ENCODE measurements at regions not wholly inside any gene's neighbourhood (a gene's known extent, or its start where the extent isn't known, plus 50 kb on each side); places are given as distances from the start of the nearest gene placed in this dataset.
"Not testable (repeated sequence)": the region's sequence is repeated elsewhere in the genome, so short reads cannot be mapped to it uniquely, and the experiment has no call there.

DNA sequence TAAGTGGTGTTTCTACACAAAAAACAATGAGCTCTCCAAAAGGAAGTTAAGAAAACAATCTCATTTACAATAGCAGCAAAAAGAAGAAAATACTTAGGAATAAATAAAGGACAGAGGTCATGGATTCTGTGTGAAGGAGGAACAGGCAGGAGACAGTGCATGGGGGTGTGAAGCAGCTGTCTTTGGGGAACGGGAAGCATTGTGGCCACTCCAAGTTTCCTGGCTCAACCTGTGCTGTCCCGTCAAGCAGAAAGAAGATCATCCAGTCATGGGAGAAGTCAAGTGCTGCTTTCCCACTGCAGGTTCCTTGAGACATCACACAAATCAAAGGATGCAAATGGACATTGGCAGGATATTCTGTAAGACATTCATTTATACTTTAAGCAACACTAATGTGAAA lies 66.1 kb upstream of the MAML3 start:
- H3K79me2 ChIP-seq (ENCODE audit: insufficient read depth, low read length), result no peaks in the 10 kb centered on the region
- H3K27ac ChIP-seq (ENCODE audit: low read length), result no peak overlapping the region
- H2AFZ ChIP-seq (ENCODE audit: low read depth, low read length), result no peak overlapping the region
- H3K36me3 ChIP-seq (ENCODE audit: insufficient read depth, low read length), result no peaks in the 10 kb centered on the region
- no peaks in the 10 kb centered on the region for H3K4me1 ChIP-seq (ENCODE audit: insufficient read depth, low read length)
- H3K9me3 ChIP-seq (ENCODE audit: insufficient read depth, low read length, severe bottlenecking), result no peaks in the 10 kb centered on the region
- TF ChIP-seq, protein P1, sequence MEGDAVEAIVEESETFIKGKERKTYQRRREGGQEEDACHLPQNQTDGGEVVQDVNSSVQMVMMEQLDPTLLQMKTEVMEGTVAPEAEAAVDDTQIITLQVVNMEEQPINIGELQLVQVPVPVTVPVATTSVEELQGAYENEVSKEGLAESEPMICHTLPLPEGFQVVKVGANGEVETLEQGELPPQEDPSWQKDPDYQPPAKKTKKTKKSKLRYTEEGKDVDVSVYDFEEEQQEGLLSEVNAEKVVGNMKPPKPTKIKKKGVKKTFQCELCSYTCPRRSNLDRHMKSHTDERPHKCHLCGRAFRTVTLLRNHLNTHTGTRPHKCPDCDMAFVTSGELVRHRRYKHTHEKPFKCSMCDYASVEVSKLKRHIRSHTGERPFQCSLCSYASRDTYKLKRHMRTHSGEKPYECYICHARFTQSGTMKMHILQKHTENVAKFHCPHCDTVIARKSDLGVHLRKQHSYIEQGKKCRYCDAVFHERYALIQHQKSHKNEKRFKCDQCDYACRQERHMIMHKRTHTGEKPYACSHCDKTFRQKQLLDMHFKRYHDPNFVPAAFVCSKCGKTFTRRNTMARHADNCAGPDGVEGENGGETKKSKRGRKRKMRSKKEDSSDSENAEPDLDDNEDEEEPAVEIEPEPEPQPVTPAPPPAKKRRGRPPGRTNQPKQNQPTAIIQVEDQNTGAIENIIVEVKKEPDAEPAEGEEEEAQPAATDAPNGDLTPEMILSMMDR (IDR thresholded peaks at IDR 0.05; ENCODE audit: borderline replicate concordance, extremely low read depth, low read length, poor library complexity, severe bottlenecking), result no peak
- no peak for TF ChIP-seq EZH2 (IDR thresholded peaks at IDR 0.05; ENCODE audit: borderline replicate concordance, low read depth, low read length, severe bottlenecking)
- ATAC-seq (ENCODE audit: insufficient read depth, low read depth) (no peak), DNase-seq (no peak)
- no peaks in the 10 kb centered on the region for H4K20me1 ChIP-seq (ENCODE audit: insufficient read depth, low read length)
- no peak overlapping the region for H3K4me3 ChIP-seq (ENCODE audit: low read depth in 1 of 2, low read length in 2 of 2)
- H3K9ac ChIP-seq (ENCODE audit: low read depth, low read length), result no peak overlapping the region
- H3K4me2 ChIP-seq (ENCODE audit: insufficient read depth, low read length), result no peak overlapping the region
- no peaks in the 10 kb centered on the region for H3K27me3 ChIP-seq (ENCODE audit: insufficient read depth, low read length, poor library complexity)

DNA sequence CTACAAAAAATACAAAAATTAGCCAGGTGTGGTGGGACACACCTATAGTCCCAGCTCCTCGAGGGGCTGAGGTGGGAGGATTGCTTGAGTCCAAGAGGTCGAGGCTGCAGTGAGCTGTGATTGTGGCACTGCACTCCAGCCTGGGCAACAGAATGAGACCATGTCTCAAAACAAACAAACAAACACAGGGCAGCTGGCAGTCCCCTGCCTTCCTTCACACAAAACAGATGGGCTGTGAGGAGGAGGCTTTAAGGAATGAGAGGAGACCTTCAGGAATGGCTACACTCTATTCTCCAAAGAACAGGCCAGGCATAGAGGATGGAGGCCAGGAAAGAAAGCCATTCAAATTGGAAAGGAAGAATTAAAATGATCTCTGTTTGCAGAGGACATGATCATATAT lies 65.6 kb upstream of the MAML3 start:
- H3K9ac ChIP-seq (ENCODE audit: low read depth, low read length), result no peak overlapping the region
- no peaks in the 10 kb centered on the region for H3K4me1 ChIP-seq (ENCODE audit: insufficient read depth, low read length)
- no peak for TF ChIP-seq EZH2 (IDR thresholded peaks at IDR 0.05; ENCODE audit: borderline replicate concordance, low read depth, low read length, severe bottlenecking)
- TF ChIP-seq, protein P1 (IDR thresholded peaks at IDR 0.05; ENCODE audit: borderline replicate concordance, extremely low read depth, low read length, poor library complexity, severe bottlenecking), result no peak
- H3K79me2 ChIP-seq (ENCODE audit: insufficient read depth, low read length), result no peaks in the 10 kb centered on the region
- DNase-seq (no peak), ATAC-seq (ENCODE audit: insufficient read depth, low read depth) (no peak)
- no peaks in the 10 kb centered on the region for H4K20me1 ChIP-seq (ENCODE audit: insufficient read depth, low read length)
- no peak overlapping the region for H3K4me3 ChIP-seq (ENCODE audit: low read depth in 1 of 2, low read length in 2 of 2)
- no peak overlapping the region for H3K27ac ChIP-seq (ENCODE audit: low read length)
- H3K36me3 ChIP-seq (ENCODE audit: insufficient read depth, low read length), result no peaks in the 10 kb centered on the region
- H3K9me3 ChIP-seq (ENCODE audit: insufficient read depth, low read length, severe bottlenecking), result no peaks in the 10 kb centered on the region
- H3K4me2 ChIP-seq (ENCODE audit: insufficient read depth, low read length), result no peak overlapping the region
- H2AFZ ChIP-seq (ENCODE audit: low read depth, low read length), result no peak overlapping the region
- H3K27me3 ChIP-seq (ENCODE audit: insufficient read depth, low read length, poor library complexity), result no peaks in the 10 kb centered on the region

DNA sequence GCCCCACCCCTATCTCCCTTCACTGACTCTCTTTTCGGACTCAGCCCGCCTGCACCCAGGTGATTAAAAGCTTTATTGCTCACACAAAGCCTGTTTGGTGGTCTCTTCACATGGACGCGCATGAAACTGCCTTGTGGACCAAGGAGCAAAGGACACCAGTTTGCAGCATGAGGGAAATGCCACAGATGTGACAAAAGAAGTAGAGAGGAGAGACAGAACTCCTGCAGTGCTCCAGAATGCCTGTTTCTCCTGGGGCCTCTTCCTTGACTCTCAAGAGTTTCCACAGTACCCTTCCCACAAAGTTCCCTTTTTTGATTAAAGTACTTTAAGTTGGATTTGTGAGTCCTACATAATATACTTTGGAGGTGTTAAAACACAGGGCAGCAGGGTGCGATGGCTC lies 65.1 kb upstream of the MAML3 start:
- ATAC-seq (ENCODE audit: insufficient read depth, low read depth); DNase-seq; H4K20me1 ChIP-seq (ENCODE audit: insufficient read depth, low read length); H3K4me3 ChIP-seq (ENCODE audit: low read depth in 1 of 2, low read length in 2 of 2); H2AFZ ChIP-seq (ENCODE audit: low read depth, low read length); H3K4me2 ChIP-seq (ENCODE audit: insufficient read depth, low read length); H3K9ac ChIP-seq (ENCODE audit: low read depth, low read length); H3K9me3 ChIP-seq (ENCODE audit: insufficient read depth, low read length, severe bottlenecking); H3K27ac ChIP-seq (ENCODE audit: low read length); H3K27me3 ChIP-seq (ENCODE audit: insufficient read depth, low read length, poor library complexity); H3K36me3 ChIP-seq (ENCODE audit: insufficient read depth, low read length); H3K4me1 ChIP-seq (ENCODE audit: insufficient read depth, low read length); H3K79me2 ChIP-seq (ENCODE audit: insufficient read depth, low read length): not testable (repeated sequence)

DNA sequence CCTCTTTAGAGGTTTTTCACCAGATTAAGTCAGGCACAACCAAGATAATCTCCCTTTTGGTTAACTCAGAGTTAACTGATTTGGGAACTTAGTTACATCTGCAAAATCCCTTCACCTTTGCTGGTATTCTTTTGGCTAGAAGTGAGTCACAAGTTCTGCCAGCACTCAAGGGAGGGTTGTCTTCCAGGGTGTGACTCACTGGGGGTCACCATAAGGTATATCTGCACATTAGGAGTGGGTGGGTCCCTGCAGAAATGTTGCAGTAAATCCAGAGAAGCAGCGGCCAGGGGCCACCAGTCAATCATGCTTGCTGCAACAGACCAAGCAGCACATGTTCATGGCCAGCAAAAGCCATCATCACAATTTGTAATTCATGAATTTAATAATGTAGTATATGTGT lies 59.8 kb upstream of the MAML3 start:
- H3K9ac ChIP-seq (ENCODE audit: low read depth, low read length), result no peak overlapping the region
- H3K9me3 ChIP-seq (ENCODE audit: insufficient read depth, low read length, severe bottlenecking), result no peaks in the 10 kb centered on the region
- no peaks in the 10 kb centered on the region for H3K36me3 ChIP-seq (ENCODE audit: insufficient read depth, low read length)
- H3K4me3 ChIP-seq (ENCODE audit: low read depth in 1 of 2, low read length in 2 of 2), result no peak overlapping the region
- TF ChIP-seq EZH2 (IDR thresholded peaks at IDR 0.05; ENCODE audit: borderline replicate concordance, low read depth, low read length, severe bottlenecking), result no peak
- TF ChIP-seq, protein P1 (IDR thresholded peaks at IDR 0.05; ENCODE audit: borderline replicate concordance, extremely low read depth, low read length, poor library complexity, severe bottlenecking), result no peak
- H4K20me1 ChIP-seq (ENCODE audit: insufficient read depth, low read length), result no peaks in the 10 kb centered on the region
- DNase-seq (no peak), ATAC-seq (ENCODE audit: insufficient read depth, low read depth) (no peak)
- H2AFZ ChIP-seq (ENCODE audit: low read depth, low read length), result no peak overlapping the region
- H3K79me2 ChIP-seq (ENCODE audit: insufficient read depth, low read length), result no peaks in the 10 kb centered on the region
- H3K27me3 ChIP-seq (ENCODE audit: insufficient read depth, low read length, poor library complexity), result peaks cover 7% of the 10 kb centered on the region
- no peak overlapping the region for H3K4me2 ChIP-seq (ENCODE audit: insufficient read depth, low read length)
- no peak overlapping the region for H3K27ac ChIP-seq (ENCODE audit: low read length)
- no peaks in the 10 kb centered on the region for H3K4me1 ChIP-seq (ENCODE audit: insufficient read depth, low read length)
